ENCODE measurements at regions not wholly inside any gene's neighbourhood (a gene's known extent, or its start where the extent isn't known, plus 50 kb on each side); places are given as distances from the start of the nearest gene placed in this dataset.

GRCh38 chrX:95325185-95325584, 1359.5 kb upstream of the DIAPH2 start:
- TF ChIP-seq CTCF (IDR thresholded peaks at IDR 0.05 in 4 of 5, conservative IDR thresholded peaks at IDR 0.05 in 1 of 5): no peak
- no peak for TF ChIP-seq POLR2A (IDR thresholded peaks at IDR 0.05)
